ENCODE measurements at regions not wholly inside any gene's neighbourhood (a gene's known extent, or its start where the extent isn't known, plus 50 kb on each side); places are given as distances from the start of the nearest gene placed in this dataset.
"Not testable (repeated sequence)": the region's sequence is repeated elsewhere in the genome, so short reads cannot be mapped to it uniquely, and the experiment has no call there.

- not testable (repeated sequence) for DNase-seq (ENCODE audit: low read depth in 2 of 2)
Observed at GRCh38 chr12:88368077-88368476, 212.2 kb downstream of the KITLG start.

- no peak for DNase-seq (ENCODE audit: low read depth in 2 of 2)
Observed at GRCh38 chr12:88371416-88372183, 208.7 kb downstream of the KITLG start.

- DNase-seq (ENCODE audit: low read depth in 2 of 2): no peak
Observed at GRCh38 chr12:88375306-88376305, 204.7 kb downstream of the KITLG start.

GRCh38 chr12:88377973-88378372 lies 202.3 kb downstream of the KITLG start:
- no peak for DNase-seq (ENCODE audit: low read depth in 2 of 2)

- DNase-seq (ENCODE audit: low read depth in 2 of 2): no peak
Observed at GRCh38 chr12:88381466-88381865, 198.8 kb downstream of the KITLG start.

GRCh38 chr12:88383405-88383804 lies 196.9 kb downstream of the KITLG start:
- DNase-seq (ENCODE audit: low read depth in 2 of 2): no peak

GRCh38 chr12:88388566-88389540 lies 191.4 kb downstream of the KITLG start:
- DNase-seq (ENCODE audit: low read depth in 2 of 2): no peak

- no peak for DNase-seq (ENCODE audit: low read depth in 2 of 2)
Observed at GRCh38 chr12:88390811-88391210, 189.5 kb downstream of the KITLG start.

- no peak for DNase-seq (ENCODE audit: low read depth in 2 of 2)
Observed at GRCh38 chr12:88391556-88391955, 188.7 kb downstream of the KITLG start.

GRCh38 chr12:88393017-88393767 lies 187.1 kb downstream of the KITLG start:
- DNase-seq (ENCODE audit: low read depth in 2 of 2): no peak

GRCh38 chr12:88398031-88398430 lies 182.2 kb downstream of the KITLG start:
- DNase-seq (ENCODE audit: low read depth in 2 of 2): no peak

GRCh38 chr12:88399811-88400210 lies 180.5 kb downstream of the KITLG start:
- no peak for DNase-seq (ENCODE audit: low read depth in 2 of 2)

GRCh38 chr12:88400302-88400701 lies 180.0 kb downstream of the KITLG start:
- DNase-seq (ENCODE audit: low read depth in 2 of 2): no peak

GRCh38 chr12:88401155-88401554 lies 179.1 kb downstream of the KITLG start:
- no peak for DNase-seq (ENCODE audit: low read depth in 2 of 2)

- DNase-seq (ENCODE audit: low read depth in 2 of 2): no peak
Observed at GRCh38 chr12:88406905-88407304, 173.4 kb downstream of the KITLG start.

- DNase-seq (ENCODE audit: low read depth in 2 of 2): no peak
Observed at GRCh38 chr12:88408823-88409222, 171.4 kb downstream of the KITLG start.

- DNase-seq (ENCODE audit: low read depth in 2 of 2): no peak
Observed at GRCh38 chr12:88409257-88409656, 171.0 kb downstream of the KITLG start.

- no peak for DNase-seq (ENCODE audit: low read depth in 2 of 2)
Observed at GRCh38 chr12:88411689-88412088, 168.6 kb downstream of the KITLG start.

- DNase-seq (ENCODE audit: low read depth in 2 of 2): no peak
Observed at GRCh38 chr12:88413646-88414045, 166.6 kb downstream of the KITLG start.

- no peak for DNase-seq (ENCODE audit: low read depth in 2 of 2)
Observed at GRCh38 chr12:88416155-88416554, 164.1 kb downstream of the KITLG start.

GRCh38 chr12:88416786-88417185 lies 163.5 kb downstream of the KITLG start:
- DNase-seq (ENCODE audit: low read depth in 2 of 2): no peak
